Stromal cell of bone marrow (primary cell): ENCODE measurements at regions not wholly inside any gene's neighbourhood (a gene's known extent, or its start where the extent isn't known, plus 50 kb on each side); places are given as distances from the start of the nearest gene placed in this dataset.

ENCODE experiments used
- DNase-seq: peaks from one replicate; pipeline ENCODE4 v3.0.0-alpha.2; 2012; ENCODE audit warnings: low read depth

DNA sequence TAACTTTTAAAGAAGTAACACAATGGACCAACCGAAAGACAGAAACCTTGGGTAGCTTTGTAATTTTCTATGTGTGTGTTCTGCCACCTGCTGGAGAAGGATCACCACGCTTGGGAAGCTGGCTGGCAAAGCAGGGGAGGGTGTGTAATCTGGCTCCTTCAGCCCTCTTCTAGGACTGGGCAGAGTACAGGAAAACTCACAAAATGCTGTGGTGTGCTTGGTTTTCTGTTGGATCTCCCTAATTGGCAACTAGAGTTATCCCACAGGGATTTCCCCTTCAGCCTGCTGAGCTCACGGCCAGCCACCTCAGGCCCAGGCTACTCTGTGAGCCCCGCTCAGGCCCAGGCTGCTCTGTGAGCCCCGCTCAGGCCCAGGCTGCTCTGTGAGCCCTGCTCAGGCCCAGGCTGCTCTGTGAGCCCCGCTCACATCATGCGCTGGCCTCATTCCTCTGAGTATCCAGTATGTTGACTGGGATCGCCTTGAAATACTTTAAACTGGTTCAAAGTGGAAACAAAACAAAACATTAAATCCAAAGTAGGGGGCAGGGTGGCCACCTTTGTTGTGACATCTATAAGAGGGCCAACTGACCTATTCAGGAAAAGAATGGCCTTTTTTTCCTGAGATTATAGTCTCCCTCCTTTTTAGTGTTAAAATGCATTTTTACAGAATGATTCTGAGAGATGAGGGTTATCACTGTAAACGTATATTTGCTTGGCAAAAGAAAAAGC is 52.0 kb upstream of the RNU6-8 start:
- peak; percentile 61 for DNase-seq

- DNase-seq = no peak
These were observed 52.7 kb upstream of the RNU6-8 start for GRCh38 chr14:32255789-32256188.

GRCh38 chr14:32256576-32256975 is 53.5 kb upstream of the RNU6-8 start:
- no peak for DNase-seq

GRCh38 chr14:32258336-32258993 is 55.4 kb upstream of the RNU6-8 start:
- no peak for DNase-seq

- DNase-seq = no peak
These were observed 56.4 kb upstream of the RNU6-8 start for GRCh38 chr14:32259368-32260013.

- no peak for DNase-seq
These were observed 61.0 kb upstream of the RNU6-8 start for GRCh38 chr14:32263939-32264567.

GRCh38 chr14:32265584-32265983 is 62.5 kb upstream of the RNU6-8 start:
- no peak for DNase-seq

GRCh38 chr14:32277998-32278397 is 51.1 kb upstream of the AKAP6 start:
- no peak for DNase-seq
